WERI-Rb-1 (cell line): ENCODE measurements at regions not wholly inside any gene's neighbourhood (a gene's known extent, or its start where the extent isn't known, plus 50 kb on each side); places are given as distances from the start of the nearest gene placed in this dataset.

ENCODE experiments used
- DNase-seq: peaks from one replicate; pipeline ENCODE4 v3.0.0-alpha.2; 2020
- H3K27ac ChIP-seq: fragments of 250-450 bp; sonication (Bioruptor Pico); 2 replicates; pipeline ENCODE4 v1.5.1; 2020; ENCODE audit warnings: mild to moderate bottlenecking, moderate library complexity
- H3K27me3 ChIP-seq: fragments of 250-450 bp; sonication (Bioruptor Pico); 2 replicates; pipeline ENCODE4 v1.5.1; 2021; ENCODE audit warnings: mild to moderate bottlenecking, low read depth, moderate library complexity; ENCODE audit not compliant: insufficient read depth, severe bottlenecking
- H3K36me3 ChIP-seq: fragments of 250-450 bp; sonication (Bioruptor Pico); 2 replicates; pipeline ENCODE4 v1.5.1; 2020; ENCODE audit warnings: mild to moderate bottlenecking, moderate library complexity
- H3K4me3 ChIP-seq: 2 replicates; pipeline ENCODE4 v1.5.1; 2011; ENCODE audit warnings: low read depth, mild to moderate bottlenecking, control low read depth, low read length
- H3K9me3 ChIP-seq: fragments of 250-450 bp; sonication (Bioruptor Pico); 2 replicates; pipeline ENCODE4 v1.5.1; 2021; ENCODE audit warnings: mild to moderate bottlenecking, moderate library complexity; ENCODE audit not compliant: severe bottlenecking
- TF ChIP-seq, protein P1 (sequence below): IDR thresholded peaks from 2 replicates; pipeline ENCODE4 v1.5.1; 2011; ENCODE audit warnings: low read depth, mild to moderate bottlenecking, control low read depth, inconsistent platforms, low read length

DNA sequence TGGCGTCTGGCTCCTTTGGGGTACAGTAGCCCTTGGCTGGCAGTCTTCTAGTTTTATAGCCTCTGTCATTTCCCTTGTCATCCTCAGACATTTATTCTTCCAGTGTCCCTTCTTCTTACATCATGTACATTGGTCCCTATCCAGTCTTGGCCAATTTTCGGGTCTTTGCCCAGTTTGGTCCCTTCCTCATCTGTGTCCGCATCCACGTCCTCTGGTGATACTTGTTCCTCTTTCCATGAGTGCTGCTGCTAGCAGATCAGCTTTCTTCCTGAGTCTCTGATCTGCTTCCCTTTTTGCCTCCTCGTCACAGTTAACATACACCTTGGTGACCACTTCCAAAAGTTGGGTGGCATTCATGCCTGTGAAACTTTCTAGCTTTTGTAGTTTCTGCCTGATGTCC is 86.2 kb upstream of the GPR6 start:
- Histone ChIP-seq H3K9me3 (no peaks in the 10 kb centered on the region), H3K36me3 (no peaks in the 10 kb centered on the region), H3K27me3 (no peaks in the 10 kb centered on the region), H3K27ac (no peak overlapping the region), H3K4me3 (no peak overlapping the region)
- no peak for DNase-seq
- TF ChIP-seq, protein P1, sequence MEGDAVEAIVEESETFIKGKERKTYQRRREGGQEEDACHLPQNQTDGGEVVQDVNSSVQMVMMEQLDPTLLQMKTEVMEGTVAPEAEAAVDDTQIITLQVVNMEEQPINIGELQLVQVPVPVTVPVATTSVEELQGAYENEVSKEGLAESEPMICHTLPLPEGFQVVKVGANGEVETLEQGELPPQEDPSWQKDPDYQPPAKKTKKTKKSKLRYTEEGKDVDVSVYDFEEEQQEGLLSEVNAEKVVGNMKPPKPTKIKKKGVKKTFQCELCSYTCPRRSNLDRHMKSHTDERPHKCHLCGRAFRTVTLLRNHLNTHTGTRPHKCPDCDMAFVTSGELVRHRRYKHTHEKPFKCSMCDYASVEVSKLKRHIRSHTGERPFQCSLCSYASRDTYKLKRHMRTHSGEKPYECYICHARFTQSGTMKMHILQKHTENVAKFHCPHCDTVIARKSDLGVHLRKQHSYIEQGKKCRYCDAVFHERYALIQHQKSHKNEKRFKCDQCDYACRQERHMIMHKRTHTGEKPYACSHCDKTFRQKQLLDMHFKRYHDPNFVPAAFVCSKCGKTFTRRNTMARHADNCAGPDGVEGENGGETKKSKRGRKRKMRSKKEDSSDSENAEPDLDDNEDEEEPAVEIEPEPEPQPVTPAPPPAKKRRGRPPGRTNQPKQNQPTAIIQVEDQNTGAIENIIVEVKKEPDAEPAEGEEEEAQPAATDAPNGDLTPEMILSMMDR = no peak

DNA sequence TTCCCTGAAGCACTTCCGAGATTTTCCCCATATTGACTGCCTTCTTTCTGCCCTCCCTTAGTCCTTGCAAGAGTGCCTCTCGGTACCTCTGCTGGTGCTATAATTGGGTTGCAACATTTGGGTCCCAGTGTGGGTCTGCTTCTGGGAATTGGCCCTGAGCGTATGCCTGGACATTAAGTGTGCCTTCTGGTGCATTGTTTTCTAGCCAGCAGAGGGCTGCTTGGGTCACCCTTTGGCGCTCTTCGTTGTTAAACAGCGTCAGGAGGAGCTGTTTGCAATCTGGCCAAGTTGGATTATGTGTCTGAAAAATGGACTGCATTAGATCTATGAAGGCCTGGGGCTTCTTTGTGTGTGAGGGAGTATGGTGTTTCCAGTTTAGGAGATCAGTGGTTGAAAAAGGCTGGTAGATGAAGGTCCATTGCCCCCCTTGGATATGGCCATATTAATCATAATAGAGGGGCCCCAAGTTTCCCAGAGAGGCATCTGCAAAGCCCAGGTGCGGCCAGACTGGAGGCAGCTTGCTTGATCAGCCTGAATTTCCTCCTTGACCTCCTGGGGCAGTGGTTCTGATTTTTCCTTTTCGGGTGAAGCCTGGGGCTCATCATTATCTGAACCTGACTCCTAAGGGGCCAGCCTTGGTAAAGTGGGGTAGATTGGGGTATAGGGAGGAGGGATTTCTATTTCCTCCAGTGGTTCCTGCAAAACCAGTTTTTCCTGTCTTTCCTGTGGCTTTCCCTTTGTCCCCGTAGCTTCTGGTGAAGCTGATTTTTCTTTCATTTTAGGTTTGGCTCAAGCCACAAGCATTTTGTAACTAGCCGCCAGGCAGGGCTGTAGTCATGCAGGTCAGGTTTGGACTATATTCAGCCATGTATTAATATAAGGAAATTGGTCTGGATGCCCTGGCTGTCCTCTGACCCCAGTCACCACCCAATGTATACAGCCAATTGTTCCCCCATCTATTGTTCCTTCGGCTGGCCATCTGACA is 85.4 kb upstream of the GPR6 start:
- Histone ChIP-seq H3K27ac (no peak overlapping the region), H3K4me3 (no peak overlapping the region), H3K9me3 (no peaks in the 10 kb centered on the region), H3K36me3 (no peaks in the 10 kb centered on the region), H3K27me3 (no peaks in the 10 kb centered on the region)
- TF ChIP-seq, protein P1 = peak; percentile 47
- DNase-seq = peak; percentile 12

DNA sequence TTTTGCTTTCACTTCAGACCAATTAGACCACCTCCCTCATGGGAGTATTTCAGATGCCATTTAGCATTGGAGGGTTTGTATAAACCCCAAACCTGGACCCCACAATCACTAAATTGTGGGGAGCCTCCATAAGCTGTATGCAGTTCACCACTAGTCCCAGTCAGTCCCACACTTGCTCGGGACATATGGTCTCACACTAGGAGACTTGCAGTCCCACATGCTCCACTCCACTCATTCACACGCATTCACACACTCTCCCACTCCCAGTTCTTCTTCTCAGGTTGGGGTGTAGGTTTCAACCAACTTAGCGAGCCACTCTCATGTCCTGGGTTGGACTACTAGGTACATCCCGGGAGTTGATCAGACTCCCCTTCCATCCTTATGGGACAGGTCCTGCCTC is 84.5 kb upstream of the GPR6 start:
- TF ChIP-seq, protein P1 = no peak
- H3K36me3 ChIP-seq = no peaks in the 10 kb centered on the region
- no peak overlapping the region for H3K27ac ChIP-seq
- no peaks in the 10 kb centered on the region for H3K27me3 ChIP-seq
- no peak overlapping the region for H3K4me3 ChIP-seq
- H3K9me3 ChIP-seq = no peaks in the 10 kb centered on the region
- DNase-seq = no peak

DNA sequence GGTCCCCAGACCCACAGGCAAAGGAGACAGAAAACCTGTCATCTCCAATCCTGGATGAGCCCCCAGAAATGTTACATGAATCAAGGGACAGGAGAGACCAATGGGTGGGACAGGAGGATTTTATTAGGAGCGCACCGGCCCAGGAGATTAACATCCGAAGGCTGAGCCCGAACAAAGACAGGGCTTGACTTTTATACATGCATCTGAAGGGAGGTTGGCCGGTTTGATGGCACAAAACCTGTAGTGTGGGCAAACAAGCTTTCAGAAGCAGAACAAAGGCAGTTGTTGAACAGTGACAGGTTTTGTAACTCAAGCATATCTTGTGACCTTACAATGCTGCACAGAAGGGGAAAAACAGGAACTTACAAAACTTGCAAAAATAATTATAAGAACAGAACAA is 83.9 kb upstream of the GPR6 start:
- Histone ChIP-seq H3K36me3 (no peaks in the 10 kb centered on the region), H3K27me3 (no peaks in the 10 kb centered on the region), H3K27ac (no peak overlapping the region), H3K4me3 (no peak overlapping the region), H3K9me3 (no peaks in the 10 kb centered on the region)
- TF ChIP-seq, protein P1 = no peak
- DNase-seq = no peak

DNA sequence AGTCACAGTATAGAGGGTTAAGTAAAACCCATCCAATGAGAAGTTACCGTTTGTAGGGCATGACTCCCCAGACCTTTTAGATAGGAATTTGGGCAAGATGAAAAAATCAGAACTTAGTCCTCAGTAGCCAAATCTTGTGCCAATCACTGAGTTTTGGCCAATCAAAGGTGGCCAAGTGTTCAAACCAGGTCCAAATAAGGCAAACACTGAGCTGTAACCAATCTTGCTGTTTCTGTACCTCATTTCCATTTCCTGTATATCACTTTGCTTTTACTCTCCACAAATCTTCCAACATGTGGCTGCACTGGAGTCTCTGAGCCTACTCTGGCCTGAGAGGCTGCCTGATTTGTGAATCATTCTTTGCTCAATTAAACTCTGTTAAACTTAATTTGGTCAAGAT is 81.8 kb upstream of the GPR6 start:
- no peak for DNase-seq

More for the DNA sequence above, 81.8 kb upstream of the GPR6 start:
- Histone ChIP-seq H3K4me3 (no peak overlapping the region), H3K9me3 (no peaks in the 10 kb centered on the region), H3K27me3 (no peaks in the 10 kb centered on the region), H3K36me3 (no peaks in the 10 kb centered on the region), H3K27ac (no peak overlapping the region)
- TF ChIP-seq, protein P1 = no peak
